ENCODE measurements at regions not wholly inside any gene's neighbourhood (a gene's known extent, or its start where the extent isn't known, plus 50 kb on each side); places are given as distances from the start of the nearest gene placed in this dataset.
A peak's percentile ranks its signal among the peaks of the same experiment; 100 is the strongest.

DNA sequence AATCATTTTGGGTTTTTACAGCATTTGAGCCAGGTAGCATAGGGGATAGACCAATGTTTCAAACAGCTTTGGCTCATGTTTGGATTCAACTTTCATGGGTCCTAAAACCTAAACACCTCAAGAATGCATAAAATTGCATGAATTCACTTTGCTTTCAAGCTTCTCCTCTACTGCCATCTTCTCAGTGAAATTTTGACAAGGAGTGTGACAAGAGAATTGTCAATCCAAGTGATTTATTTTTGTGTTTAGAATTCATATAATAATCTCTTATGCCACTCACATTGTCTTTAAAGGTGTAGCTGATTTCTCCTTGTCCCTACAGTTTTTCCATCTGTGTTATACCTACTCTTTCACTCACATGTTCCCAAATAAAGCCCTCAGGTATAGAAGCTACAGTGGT is 264.8 kb upstream of the RND3 start:
- H3K36me3 ChIP-seq (ENCODE audit: insufficient read depth, low read length) = no peaks in the 10 kb centered on the region
- POLR2A ChIA-PET (ENCODE audit: partially characterized antibody) = no interaction called here
- H3K4me3 ChIP-seq (ENCODE audit: low read length in 2 of 2) = no peak overlapping the region
- Mint-ChIP-seq H3K27ac (no peak overlapping the region), H3K9me3 (peaks cover 0 to 3% (median 0%) of the 10 kb centered on the region in 8 donors), H3K4me3 (no peak overlapping the region), H3K36me3 (no peaks in the 10 kb centered on the region), H3K4me1 (no peaks in the 10 kb centered on the region), H3K27me3 (no peaks in the 10 kb centered on the region)
- CTCF ChIA-PET (ENCODE audit: partially characterized antibody) = interaction anchor here (0.7 kb wide), 1 partner anchor 14 kb away, joined by 3 read pairs; no protein-coding TSS in a partner anchor
- H3K27me3 ChIP-seq (ENCODE audit: insufficient read depth, low read length) = no peaks in the 10 kb centered on the region
- H3K27ac ChIP-seq (ENCODE audit: low read depth, low read length) = no peak overlapping the region
- intact Hi-C loops (cut with micrococcal nuclease) = no loop called here
- no peaks in the 10 kb centered on the region for H3K4me1 ChIP-seq (ENCODE audit: insufficient read depth, low read length)
- H3K9me3 ChIP-seq (ENCODE audit: control insufficient read depth in 1 of 2, low read length in 2 of 2) = no peaks in the 10 kb centered on the region
- no peak for DNase-seq

DNA sequence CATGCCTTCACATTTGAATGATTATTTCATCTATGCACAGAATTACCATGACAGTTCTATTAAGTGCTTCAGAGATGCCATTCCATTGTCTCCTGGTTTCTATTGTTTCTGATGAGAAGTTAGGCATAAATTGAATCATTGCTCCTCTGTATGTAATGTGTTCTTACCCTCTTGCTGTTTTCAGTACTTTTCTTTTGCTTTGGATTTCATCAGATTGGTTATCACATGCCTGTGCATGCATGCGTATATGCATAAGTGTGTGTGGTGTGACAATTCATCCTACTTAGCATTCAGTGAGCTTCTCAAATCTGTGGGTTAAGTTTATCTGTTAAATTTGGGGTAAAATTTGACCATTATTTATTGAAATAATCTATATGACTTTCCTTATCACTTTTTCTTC is 263.3 kb upstream of the RND3 start:
- H3K4me3 Mint-ChIP-seq = no peak overlapping the region
- no peak for DNase-seq
- H3K9me3 ChIP-seq (ENCODE audit: control insufficient read depth in 1 of 2, low read length in 2 of 2) = no peaks in the 10 kb centered on the region
- intact Hi-C loops (cut with micrococcal nuclease) = no loop called here
- no peaks in the 10 kb centered on the region for H3K36me3 ChIP-seq (ENCODE audit: insufficient read depth, low read length)
- no peaks in the 10 kb centered on the region for H3K4me1 ChIP-seq (ENCODE audit: insufficient read depth, low read length)
- H3K27me3 Mint-ChIP-seq = no peaks in the 10 kb centered on the region
- H3K27ac Mint-ChIP-seq = no peak overlapping the region
- no peak overlapping the region for H3K27ac ChIP-seq (ENCODE audit: low read depth, low read length)
- H3K4me3 ChIP-seq (ENCODE audit: low read length in 2 of 2) = no peak overlapping the region
- H3K9me3 Mint-ChIP-seq = peaks cover 0 to 3% (median 0%) of the 10 kb centered on the region in 8 donors
- no peaks in the 10 kb centered on the region for H3K36me3 Mint-ChIP-seq
- no peaks in the 10 kb centered on the region for H3K4me1 Mint-ChIP-seq
- H3K27me3 ChIP-seq (ENCODE audit: insufficient read depth, low read length) = no peaks in the 10 kb centered on the region
- ChIA-PET CTCF (ENCODE audit: partially characterized antibody) (no interaction called here), POLR2A (ENCODE audit: partially characterized antibody) (no interaction called here)

GRCh38 chr2:150742094-150742493 is 254.6 kb upstream of the RND3 start:
- Mint-ChIP-seq H3K9me3 (peaks cover 0 to 5% (median 0%) of the 10 kb centered on the region in 8 donors), H3K4me3 (peak overlapping the region in 1 of 8 donors; percentile 39), H3K27ac (no peak overlapping the region), H3K36me3 (no peaks in the 10 kb centered on the region), H3K27me3 (no peaks in the 10 kb centered on the region), H3K4me1 (no peaks in the 10 kb centered on the region)
- ChIA-PET POLR2A (ENCODE audit: partially characterized antibody) (no interaction called here), CTCF (ENCODE audit: partially characterized antibody) (no interaction called here)
- intact Hi-C loops (cut with micrococcal nuclease) = no loop called here
- no peaks in the 10 kb centered on the region for H3K9me3 ChIP-seq (ENCODE audit: control insufficient read depth in 1 of 2, low read length in 2 of 2)
- no peaks in the 10 kb centered on the region for H3K4me1 ChIP-seq (ENCODE audit: insufficient read depth, low read length)
- DNase-seq = no peak
- no peak overlapping the region for H3K27ac ChIP-seq (ENCODE audit: low read depth, low read length)
- no peak overlapping the region for H3K4me3 ChIP-seq (ENCODE audit: low read length in 2 of 2)
- no peaks in the 10 kb centered on the region for H3K27me3 ChIP-seq (ENCODE audit: insufficient read depth, low read length)
- H3K36me3 ChIP-seq (ENCODE audit: insufficient read depth, low read length) = no peaks in the 10 kb centered on the region

DNA sequence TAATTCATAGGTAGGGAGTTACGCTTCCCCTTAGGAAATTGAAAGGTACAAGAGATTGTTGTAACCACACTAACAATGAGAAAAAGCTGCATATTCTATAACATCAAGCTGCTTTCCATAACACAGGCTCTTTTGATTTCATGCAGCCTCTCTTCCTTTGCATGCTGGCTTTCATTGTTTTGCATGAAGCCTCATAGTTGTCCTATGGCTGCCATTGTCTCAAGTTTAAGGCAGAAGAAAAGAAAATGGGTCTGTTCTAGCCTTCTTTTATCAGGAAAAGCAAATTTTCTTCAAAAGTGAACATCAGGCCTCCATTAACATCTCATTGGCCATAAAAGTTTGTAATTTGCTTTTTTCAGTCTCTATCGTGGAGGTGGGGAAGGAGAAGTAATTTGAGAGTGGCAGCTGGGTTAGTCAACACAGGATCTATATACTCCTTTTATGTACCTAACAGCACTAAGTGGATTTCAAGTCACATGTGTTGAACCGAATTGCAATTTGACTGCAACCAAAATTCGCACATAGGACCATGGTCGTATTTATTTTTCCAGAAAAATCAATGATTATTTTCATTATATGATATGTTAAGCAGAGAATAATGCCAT is 248.5 kb upstream of the RND3 start:
- H3K4me1 ChIP-seq (ENCODE audit: insufficient read depth, low read length) = no peaks in the 10 kb centered on the region
- POLR2A ChIA-PET (ENCODE audit: partially characterized antibody) = no interaction called here
- Mint-ChIP-seq H3K27me3 (no peaks in the 10 kb centered on the region), H3K4me3 (no peak overlapping the region), H3K27ac (no peak overlapping the region), H3K9me3 (peaks cover 0 to 2% (median 0%) of the 10 kb centered on the region in 8 donors), H3K4me1 (no peaks in the 10 kb centered on the region), H3K36me3 (no peaks in the 10 kb centered on the region)
- intact Hi-C loops (cut with micrococcal nuclease) = no loop called here
- DNase-seq = no peak
- H3K4me3 ChIP-seq (ENCODE audit: low read length in 2 of 2) = no peak overlapping the region
- no peak overlapping the region for H3K27ac ChIP-seq (ENCODE audit: low read depth, low read length)
- CTCF ChIA-PET (ENCODE audit: partially characterized antibody) = interaction anchor here (0.6 kb wide), 1 partner anchor 502 kb away, joined by 3 read pairs; no protein-coding TSS in a partner anchor
- no peaks in the 10 kb centered on the region for H3K27me3 ChIP-seq (ENCODE audit: insufficient read depth, low read length)
- no peaks in the 10 kb centered on the region for H3K36me3 ChIP-seq (ENCODE audit: insufficient read depth, low read length)
- H3K9me3 ChIP-seq (ENCODE audit: control insufficient read depth in 1 of 2, low read length in 2 of 2) = no peaks in the 10 kb centered on the region

- H3K27ac ChIP-seq (ENCODE audit: low read depth, low read length) = no peak overlapping the region
- intact Hi-C loops (cut with micrococcal nuclease) = no loop called here
- H3K4me1 Mint-ChIP-seq = no peaks in the 10 kb centered on the region
- DNase-seq = no peak
- H3K27me3 ChIP-seq (ENCODE audit: insufficient read depth, low read length) = no peaks in the 10 kb centered on the region
- no peak overlapping the region for H3K4me3 Mint-ChIP-seq
- no peaks in the 10 kb centered on the region for H3K9me3 ChIP-seq (ENCODE audit: control insufficient read depth in 1 of 2, low read length in 2 of 2)
- no peaks in the 10 kb centered on the region for H3K36me3 Mint-ChIP-seq
- no peaks in the 10 kb centered on the region for H3K27me3 Mint-ChIP-seq
- H3K9me3 Mint-ChIP-seq = peaks cover 0 to 2% (median 0%) of the 10 kb centered on the region in 8 donors
- H3K4me3 ChIP-seq (ENCODE audit: low read length in 2 of 2) = no peak overlapping the region
- H3K36me3 ChIP-seq (ENCODE audit: insufficient read depth, low read length) = no peaks in the 10 kb centered on the region
- H3K27ac Mint-ChIP-seq = no peak overlapping the region
- H3K4me1 ChIP-seq (ENCODE audit: insufficient read depth, low read length) = no peaks in the 10 kb centered on the region
- ChIA-PET CTCF (ENCODE audit: partially characterized antibody) (no interaction called here), POLR2A (ENCODE audit: partially characterized antibody) (no interaction called here)
Observed at GRCh38 chr2:150733051-150733618, 245.7 kb upstream of the RND3 start.

- H3K36me3 ChIP-seq (ENCODE audit: insufficient read depth, low read length) = no peaks in the 10 kb centered on the region
- H3K27me3 ChIP-seq (ENCODE audit: insufficient read depth, low read length) = no peaks in the 10 kb centered on the region
- no peaks in the 10 kb centered on the region for H3K36me3 Mint-ChIP-seq
- no peak overlapping the region for H3K4me3 Mint-ChIP-seq
- H3K27ac Mint-ChIP-seq = no peak overlapping the region
- POLR2A ChIA-PET (ENCODE audit: partially characterized antibody) = no interaction called here
- H3K9me3 Mint-ChIP-seq = peaks cover 0 to 2% (median 0%) of the 10 kb centered on the region in 8 donors
- no peak for DNase-seq
- H3K9me3 ChIP-seq (ENCODE audit: control insufficient read depth in 1 of 2, low read length in 2 of 2) = no peaks in the 10 kb centered on the region
- no peaks in the 10 kb centered on the region for H3K4me1 ChIP-seq (ENCODE audit: insufficient read depth, low read length)
- intact Hi-C loops (cut with micrococcal nuclease) = no loop called here
- H3K4me3 ChIP-seq (ENCODE audit: low read length in 2 of 2) = no peak overlapping the region
- H3K27me3 Mint-ChIP-seq = no peaks in the 10 kb centered on the region
- CTCF ChIA-PET (ENCODE audit: partially characterized antibody) = no interaction called here
- no peak overlapping the region for H3K27ac ChIP-seq (ENCODE audit: low read depth, low read length)
- no peaks in the 10 kb centered on the region for H3K4me1 Mint-ChIP-seq
Observed at GRCh38 chr2:150732491-150732890, 245.0 kb upstream of the RND3 start.

DNA sequence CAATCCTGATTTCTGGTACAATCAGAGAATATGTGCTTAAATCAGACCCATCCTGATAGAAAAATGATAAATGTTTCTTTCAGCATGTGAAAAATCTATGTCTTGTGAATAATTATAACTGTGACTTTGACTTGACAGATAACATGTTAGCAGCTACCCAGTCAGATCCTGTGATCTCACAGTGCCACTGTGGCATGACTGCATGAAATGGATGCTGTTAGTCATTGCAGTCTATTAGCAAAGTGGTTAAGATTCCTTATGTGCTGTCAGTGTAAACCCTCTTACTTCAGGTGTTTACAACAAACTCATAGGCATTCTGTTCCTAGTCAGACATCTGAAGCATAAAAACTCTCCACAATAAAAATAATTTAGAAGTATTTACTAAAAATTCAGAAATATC is 244.6 kb upstream of the RND3 start:
- no peak for DNase-seq
- H3K4me1 ChIP-seq (ENCODE audit: insufficient read depth, low read length) = no peaks in the 10 kb centered on the region
- H3K9me3 ChIP-seq (ENCODE audit: control insufficient read depth in 1 of 2, low read length in 2 of 2) = no peaks in the 10 kb centered on the region
- no peak overlapping the region for H3K27ac ChIP-seq (ENCODE audit: low read depth, low read length)
- ChIA-PET POLR2A (ENCODE audit: partially characterized antibody) (no interaction called here), CTCF (ENCODE audit: partially characterized antibody) (no interaction called here)
- H3K9me3 Mint-ChIP-seq = peaks cover 0 to 2% (median 0%) of the 10 kb centered on the region in 8 donors
- no peaks in the 10 kb centered on the region for H3K36me3 Mint-ChIP-seq
- intact Hi-C loops (cut with micrococcal nuclease) = no loop called here
- no peaks in the 10 kb centered on the region for H3K27me3 ChIP-seq (ENCODE audit: insufficient read depth, low read length)
- no peak overlapping the region for H3K4me3 Mint-ChIP-seq
- H3K4me1 Mint-ChIP-seq = no peaks in the 10 kb centered on the region
- H3K27ac Mint-ChIP-seq = no peak overlapping the region
- H3K4me3 ChIP-seq (ENCODE audit: low read length in 2 of 2) = no peak overlapping the region
- H3K36me3 ChIP-seq (ENCODE audit: insufficient read depth, low read length) = no peaks in the 10 kb centered on the region
- no peaks in the 10 kb centered on the region for H3K27me3 Mint-ChIP-seq

All from CD4-positive, alpha-beta memory T cell (primary cell).